H1 (cell line): ENCODE measurements at regions not wholly inside any gene's neighbourhood (a gene's known extent, or its start where the extent isn't known, plus 50 kb on each side); places are given as distances from the start of the nearest gene placed in this dataset.

Experiments used
- CREB1 ChIP-seq: IDR thresholded peaks from 2 replicates; pipeline ENCODE4 v1.6.1; 2012; ENCODE audit warnings: inconsistent platforms
- HDAC6 ChIP-seq: IDR thresholded peaks from one replicate; pipeline ENCODE4 v1.7.1; 2012; ENCODE audit warnings: low read depth, mild to moderate bottlenecking, inconsistent platforms, low read length, moderate library complexity
- SP4 ChIP-seq: IDR thresholded peaks from 2 replicates; pipeline ENCODE4 v1.6.1; 2012; ENCODE audit warnings: low read length, inconsistent platforms
- TF ChIP-seq, protein P1 (sequence below): IDR thresholded peaks from 2 replicates; pipeline ENCODE4 v1.6.1; 2011; ENCODE audit warnings: low read length, improper control_type of control experiment

DNA sequence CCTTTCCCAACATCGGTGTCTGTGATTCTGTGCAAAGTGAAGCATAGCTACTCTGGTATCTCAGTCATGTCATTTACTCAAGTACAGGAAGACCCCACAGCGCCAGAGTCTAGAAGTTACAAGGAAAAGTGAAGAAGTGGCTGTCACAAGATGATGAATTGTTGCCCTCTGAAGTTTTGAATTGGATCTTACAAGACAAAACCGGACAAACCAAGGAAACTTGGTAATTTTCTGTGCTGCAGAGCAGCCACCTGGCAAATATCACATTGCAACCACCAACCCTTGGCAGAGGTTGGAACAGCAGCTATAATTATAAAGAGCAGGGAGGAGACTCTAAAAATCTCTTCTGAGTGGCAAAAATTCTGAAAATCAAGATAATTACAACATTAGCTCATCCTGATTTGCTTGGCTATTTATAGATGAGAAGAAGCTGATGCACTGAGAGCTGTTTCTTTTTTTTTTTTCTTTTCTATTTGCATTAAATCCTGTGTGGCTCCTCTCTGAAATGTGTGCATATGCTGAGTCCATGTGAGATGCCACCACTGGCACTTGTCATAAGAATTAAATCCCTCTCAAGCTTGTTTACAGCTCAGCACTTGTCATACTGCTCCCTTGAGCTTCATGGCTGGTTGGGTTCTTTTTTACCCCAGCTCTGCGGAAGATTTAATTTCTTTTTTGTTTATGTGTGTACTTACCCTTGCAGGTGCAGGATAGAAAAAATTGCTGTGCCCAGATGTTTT, 68.0 kb upstream of the MNS1 start (continued):
- TF ChIP-seq, protein P1, sequence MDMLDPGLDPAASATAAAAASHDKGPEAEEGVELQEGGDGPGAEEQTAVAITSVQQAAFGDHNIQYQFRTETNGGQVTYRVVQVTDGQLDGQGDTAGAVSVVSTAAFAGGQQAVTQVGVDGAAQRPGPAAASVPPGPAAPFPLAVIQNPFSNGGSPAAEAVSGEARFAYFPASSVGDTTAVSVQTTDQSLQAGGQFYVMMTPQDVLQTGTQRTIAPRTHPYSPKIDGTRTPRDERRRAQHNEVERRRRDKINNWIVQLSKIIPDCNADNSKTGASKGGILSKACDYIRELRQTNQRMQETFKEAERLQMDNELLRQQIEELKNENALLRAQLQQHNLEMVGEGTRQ, result no peak
- TF ChIP-seq SP4, result no peak
- TF ChIP-seq HDAC6, result no peak
- no peak for TF ChIP-seq CREB1
